ENCODE measurements at regions not wholly inside any gene's neighbourhood (a gene's known extent, or its start where the extent isn't known, plus 50 kb on each side); places are given as distances from the start of the nearest gene placed in this dataset.

GRCh38 chr2:43119303-43119702 lies 107.1 kb downstream of the ZFP36L2 start:
- H4K20me1 ChIP-seq (replicated peaks; ENCODE audit: control insufficient read depth, extremely low read depth, insufficient read depth, low read length), result no peaks in the 10 kb centered on the region
- BruUV-seq (replicated peaks), result no TSS peak
- no peak overlapping the region for H3K4me3 ChIP-seq (replicated peaks in 1 of 3; ENCODE audit: insufficient read depth in 1 of 3, low read depth in 1 of 3, low read length in 3 of 3)
- TF ChIP-seq MYC (IDR thresholded peaks at IDR 0.05; ENCODE audit: low read depth, low read length), result no peak
- TF ChIP-seq JUN (IDR thresholded peaks at IDR 0.05; ENCODE audit: borderline replicate concordance, insufficient read depth, insufficient read length, low read depth), result no peak
- TF ChIP-seq POLR2A (IDR thresholded peaks at IDR 0.05; ENCODE audit: low read depth, low read length), result no peak
- TF ChIP-seq CTCF (IDR thresholded peaks at IDR 0.05; ENCODE audit: extremely low read depth in 1 of 2, insufficient read depth in 1 of 2, low read depth in 1 of 2, low read length in 2 of 2), result no peak
- no peak for TF ChIP-seq EZH2 (IDR thresholded peaks at IDR 0.05; ENCODE audit: borderline replicate concordance, low read depth, low read length, severe bottlenecking)
- TF ChIP-seq GATA2 (IDR thresholded peaks at IDR 0.05; ENCODE audit: insufficient read depth, insufficient read length, low read depth, low read length), result no peak
- TF ChIP-seq POLR2AphosphoS5 (IDR thresholded peaks at IDR 0.05; ENCODE audit: insufficient read depth, low read depth, low read length), result no peak
- TF ChIP-seq FOS (IDR thresholded peaks at IDR 0.05; ENCODE audit: borderline replicate concordance, insufficient read depth, low read length), result no peak
- TF ChIP-seq MAX (IDR thresholded peaks at IDR 0.05; ENCODE audit: insufficient read depth, insufficient read length), result no peak
- H3K9ac ChIP-seq (replicated peaks; ENCODE audit: extremely low read depth, insufficient read depth, low read length), result no peak overlapping the region
- H3K36me3 ChIP-seq (ENCODE audit: control insufficient read depth in 2 of 2, extremely low read depth in 1 of 2, insufficient read depth in 2 of 2, low read length in 2 of 2), result no peaks in the 10 kb centered on the region
- H3K79me2 ChIP-seq (ENCODE audit: control insufficient read depth, insufficient read depth, low read length), result no peaks in the 10 kb centered on the region
- ChIA-PET POLR2A (no interaction called here), CTCF (no interaction called here)
- no peaks in the 10 kb centered on the region for H3K9me3 ChIP-seq (replicated peaks; ENCODE audit: control insufficient read depth, insufficient read depth, low read length)
- no peak overlapping the region for H3K27ac ChIP-seq (ENCODE audit: insufficient read depth, low read depth, low read length)
- dilution Hi-C loops (cut with MboI; ENCODE audit: extremely low pct_ligation_motif_present, low sequenced_read_pairs) (no loop called here), intact Hi-C loops (cut with micrococcal nuclease) (no loop called here)
- DNase-seq (ENCODE audit: low read depth, low spot score), result no peak
- H3K27me3 ChIP-seq (ENCODE audit: control insufficient read depth in 2 of 2, insufficient read depth in 2 of 2, low read length in 2 of 2), result no peaks in the 10 kb centered on the region
- peaks cover 9% of the 10 kb centered on the region for H3K4me1 ChIP-seq (ENCODE audit: control insufficient read depth, extremely low read depth, insufficient read depth, low read length)
- H2AFZ ChIP-seq (ENCODE audit: low read depth, low read length), result no peak overlapping the region
- no peak overlapping the region for H3K4me2 ChIP-seq (ENCODE audit: insufficient read depth, low read length)
- no peaks in the 10 kb centered on the region for H3K9me1 ChIP-seq (replicated peaks; ENCODE audit: control insufficient read depth, extremely low read depth, insufficient read depth, low read length)
- FAIRE-seq, result no peak

Data from endothelial cell of umbilical vein (primary cell).